Stimulated activated CD8-positive, alpha-beta memory T cell treated with anti-CD3 and anti-CD28 coated beads, Interleukin-12 subunit alpha, Interleukin-12 subunit beta, amount 100 ng/mL, for 24 hours (primary cell): ENCODE measurements at regions not wholly inside any gene's neighbourhood (a gene's known extent, or its start where the extent isn't known, plus 50 kb on each side); places are given as distances from the start of the nearest gene placed in this dataset.
"Not testable (repeated sequence)": the region's sequence is repeated elsewhere in the genome, so short reads cannot be mapped to it uniquely, and the experiment has no call there.

ENCODE experiments used
- DNase-seq: peaks from one replicate; pipeline ENCODE4 v3.0.0-alpha.2; 2020; ENCODE audit errors: extremely low read depth

DNA sequence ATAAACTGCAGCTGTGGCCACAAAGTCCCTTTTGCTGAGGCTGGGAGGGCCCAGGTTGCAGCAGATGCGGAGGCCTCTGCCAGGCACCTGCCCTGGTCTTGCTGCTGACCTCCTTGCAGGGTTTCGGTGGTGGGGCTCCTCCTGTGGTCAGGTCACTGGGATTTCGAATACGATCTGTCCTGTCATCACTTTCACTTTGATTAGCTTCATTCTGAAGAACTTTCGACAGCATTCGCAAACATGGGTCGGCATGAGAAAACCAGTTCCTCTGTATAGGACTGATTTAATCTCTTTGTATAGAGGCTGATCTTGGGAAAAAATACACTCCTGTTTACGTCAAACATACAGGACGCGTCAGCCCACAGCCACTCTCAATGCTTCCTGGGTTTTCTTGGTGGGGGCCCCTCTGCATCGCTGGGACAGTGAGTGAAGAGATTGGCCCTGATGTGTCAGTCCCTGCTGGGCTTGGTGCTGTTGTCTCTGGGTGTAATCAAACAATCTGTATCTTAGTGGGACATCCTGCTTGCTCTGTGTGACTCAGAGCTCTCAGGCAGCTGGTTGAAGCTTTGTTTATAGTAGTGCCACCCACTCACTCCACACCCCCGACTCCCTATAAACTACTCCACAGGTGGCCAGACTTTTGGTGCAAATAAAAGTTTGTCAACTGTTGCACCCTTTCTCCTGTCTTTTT is 209.4 kb upstream of the CXCR4 start:
- peak; percentile 51 for DNase-seq

DNA sequence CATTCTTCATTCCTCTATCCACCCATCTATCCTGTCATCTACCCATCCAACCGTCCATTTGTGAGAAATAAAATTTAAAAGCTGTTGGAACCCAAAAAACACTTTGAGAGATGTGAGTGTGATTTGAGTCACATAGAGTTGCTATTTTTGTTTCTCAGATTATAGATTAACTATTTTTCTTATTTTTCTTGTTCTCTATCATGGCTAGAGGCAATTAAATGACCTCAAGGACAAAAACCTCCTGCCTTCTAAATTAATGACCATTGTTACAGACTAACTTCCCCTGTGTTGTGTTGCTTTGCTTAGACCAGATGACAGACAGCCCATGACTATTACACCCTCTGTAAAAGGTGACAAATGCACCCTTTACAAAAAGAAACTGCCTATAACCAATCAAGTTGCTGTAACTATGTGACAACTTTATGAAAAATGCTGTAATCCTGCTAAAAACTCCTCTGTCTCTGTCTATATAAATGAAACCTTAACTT is 207.9 kb upstream of the CXCR4 start:
- no peak for DNase-seq

DNA sequence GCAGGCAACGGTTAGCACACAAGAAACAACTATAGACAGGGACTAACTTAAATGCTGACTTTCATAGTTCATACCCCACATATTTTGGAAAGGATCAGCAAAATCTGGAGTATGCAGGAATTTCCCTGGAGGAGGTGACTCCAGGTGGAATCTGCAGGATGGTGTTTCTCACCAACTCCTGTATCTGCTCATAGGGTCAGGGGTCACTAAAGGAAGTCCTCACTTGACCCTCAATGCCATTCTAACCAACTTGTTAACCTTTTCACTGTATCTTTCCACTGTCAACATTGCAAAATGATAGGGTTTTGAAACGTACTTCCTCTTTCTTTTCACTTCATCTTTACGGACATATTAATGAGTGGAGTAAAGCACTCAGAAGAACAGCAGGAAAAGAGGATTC is 207.0 kb upstream of the CXCR4 start:
- DNase-seq = no peak

DNA sequence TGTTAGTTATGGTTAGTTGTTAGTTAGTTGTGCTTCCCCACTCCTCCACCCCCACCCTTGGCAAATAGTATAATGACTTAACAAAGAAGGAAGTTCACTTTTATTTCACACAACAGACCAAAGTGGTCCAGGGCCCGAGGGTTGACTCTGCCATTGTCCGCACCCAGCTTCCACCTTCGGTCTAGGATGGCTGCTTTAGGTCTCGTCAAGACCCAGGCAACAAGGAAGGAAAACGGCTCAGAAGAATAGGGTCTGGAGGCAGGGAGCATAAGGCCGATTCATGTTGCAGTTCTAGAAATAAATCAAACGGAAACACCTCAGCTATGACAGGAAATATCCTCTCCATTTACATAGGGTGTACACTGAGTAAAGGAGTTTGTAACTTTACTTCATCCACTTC is 206.0 kb upstream of the CXCR4 start:
- DNase-seq = no peak

DNA sequence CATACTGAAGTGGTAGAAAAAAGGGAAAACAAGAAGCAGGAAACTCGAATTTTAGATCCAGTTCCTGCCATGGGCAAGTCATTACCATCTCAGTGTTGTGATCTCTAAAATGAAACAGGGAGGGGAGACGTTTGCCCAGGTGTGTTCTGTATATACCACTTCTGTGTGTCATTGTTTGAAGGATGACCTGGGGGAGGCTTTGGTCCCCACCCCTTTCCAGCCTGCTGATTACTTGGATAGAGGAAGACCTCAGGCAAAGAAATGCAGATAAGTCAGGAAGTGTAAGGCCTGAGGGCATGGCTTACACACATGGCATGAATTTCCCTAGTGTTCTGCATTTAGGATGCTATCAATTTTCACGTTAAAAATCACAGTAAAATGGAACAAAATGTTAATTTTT is 205.2 kb upstream of the CXCR4 start:
- no peak for DNase-seq

DNA sequence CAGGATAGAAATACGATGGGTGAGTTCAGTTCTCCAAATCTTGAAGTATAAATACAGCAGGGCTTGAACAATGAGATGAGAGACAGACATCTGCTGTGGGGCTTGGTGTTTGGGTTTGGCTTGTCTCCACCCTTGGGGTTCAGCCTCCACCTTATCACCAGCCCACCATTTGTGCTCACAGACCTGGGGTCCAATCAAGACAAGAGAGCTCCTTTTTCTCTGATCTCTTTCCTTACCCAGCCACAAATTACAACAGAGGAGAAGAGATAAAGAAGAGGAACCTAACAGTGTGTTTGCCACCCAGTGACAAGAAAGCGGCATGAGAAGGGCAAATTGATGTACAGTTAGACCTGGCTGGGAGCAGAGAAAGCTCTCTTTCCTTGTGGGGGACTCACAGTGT is 204.5 kb upstream of the CXCR4 start:
- no peak for DNase-seq

DNA sequence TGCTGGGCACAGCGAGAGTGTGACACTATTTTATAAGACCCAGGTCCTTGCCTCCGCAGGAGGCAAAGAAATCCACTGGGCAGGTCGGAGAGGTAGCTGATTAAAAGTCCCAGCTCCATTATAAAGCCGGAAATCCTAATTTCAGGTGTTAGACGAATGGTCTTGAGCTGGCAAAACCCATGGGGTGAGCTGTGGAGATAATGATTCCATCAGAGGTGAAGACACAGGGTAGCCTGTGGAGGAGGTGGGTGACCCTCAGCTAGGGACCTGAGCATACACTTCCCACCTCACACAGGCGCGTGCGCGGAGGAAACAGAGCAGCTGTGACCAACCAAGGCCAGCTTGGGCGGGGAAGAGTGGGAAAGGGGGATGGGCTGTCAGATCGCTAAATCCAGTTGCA is 201.7 kb upstream of the CXCR4 start:
- DNase-seq = no peak

DNA sequence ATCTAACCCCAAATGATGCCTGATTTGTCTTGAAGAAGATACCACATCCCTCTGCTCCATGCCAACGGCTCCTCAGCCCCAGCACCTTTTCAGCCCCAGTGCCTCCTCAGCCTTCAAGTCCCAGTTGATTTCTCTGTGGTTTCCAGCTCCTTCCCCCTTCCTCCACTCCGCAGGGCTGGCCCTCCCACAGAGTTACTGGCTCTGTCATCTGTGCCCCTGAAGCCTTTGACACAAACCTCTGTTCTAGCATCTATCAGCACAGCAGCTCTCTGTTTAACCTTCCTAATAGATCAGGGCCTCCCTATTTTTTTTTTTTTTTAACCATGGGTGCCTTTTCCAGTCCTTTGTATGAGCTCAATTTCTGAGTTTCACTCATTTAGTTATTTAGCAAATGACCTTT is 201.3 kb upstream of the CXCR4 start:
- no peak for DNase-seq

DNA sequence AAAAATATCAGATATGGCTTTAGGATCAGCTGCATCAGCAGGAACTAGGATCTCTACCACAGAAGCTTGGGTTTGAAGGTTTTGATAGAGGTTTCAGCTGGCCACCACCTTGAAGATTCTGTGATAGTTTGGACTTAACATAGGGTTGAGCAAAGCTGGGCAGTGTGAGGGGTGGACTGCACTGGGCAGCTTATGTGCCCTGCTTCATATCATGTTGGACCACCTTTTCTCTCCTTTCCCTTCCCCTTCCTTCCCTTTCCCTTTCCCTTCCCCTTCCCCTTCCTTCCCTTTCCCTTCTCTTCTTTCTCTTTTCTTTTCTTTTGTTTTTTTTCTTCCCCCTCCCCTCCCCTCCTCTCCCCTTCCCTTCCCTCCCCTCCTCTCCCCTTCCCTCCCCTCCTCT is 196.3 kb upstream of the CXCR4 start:
- no peak for DNase-seq

DNA sequence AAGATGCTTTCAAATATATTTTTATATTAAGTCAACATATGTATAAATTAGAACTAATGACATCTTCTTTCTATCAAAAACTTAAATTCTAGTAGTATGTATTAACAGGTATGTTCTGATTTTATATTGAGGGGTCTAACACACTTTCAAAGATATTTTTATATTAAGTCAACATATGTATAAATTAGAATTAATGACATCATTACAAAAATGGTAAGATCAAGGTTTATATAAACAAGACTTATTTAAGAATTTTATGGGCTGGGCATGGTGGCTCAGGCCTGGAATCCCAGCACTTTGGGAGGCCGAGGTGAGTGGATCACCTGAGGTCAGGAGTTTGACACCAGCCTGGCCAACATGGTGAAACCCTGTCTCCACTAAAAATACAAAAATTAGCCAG is 194.6 kb upstream of the CXCR4 start:
- DNase-seq = not testable (repeated sequence)

DNA sequence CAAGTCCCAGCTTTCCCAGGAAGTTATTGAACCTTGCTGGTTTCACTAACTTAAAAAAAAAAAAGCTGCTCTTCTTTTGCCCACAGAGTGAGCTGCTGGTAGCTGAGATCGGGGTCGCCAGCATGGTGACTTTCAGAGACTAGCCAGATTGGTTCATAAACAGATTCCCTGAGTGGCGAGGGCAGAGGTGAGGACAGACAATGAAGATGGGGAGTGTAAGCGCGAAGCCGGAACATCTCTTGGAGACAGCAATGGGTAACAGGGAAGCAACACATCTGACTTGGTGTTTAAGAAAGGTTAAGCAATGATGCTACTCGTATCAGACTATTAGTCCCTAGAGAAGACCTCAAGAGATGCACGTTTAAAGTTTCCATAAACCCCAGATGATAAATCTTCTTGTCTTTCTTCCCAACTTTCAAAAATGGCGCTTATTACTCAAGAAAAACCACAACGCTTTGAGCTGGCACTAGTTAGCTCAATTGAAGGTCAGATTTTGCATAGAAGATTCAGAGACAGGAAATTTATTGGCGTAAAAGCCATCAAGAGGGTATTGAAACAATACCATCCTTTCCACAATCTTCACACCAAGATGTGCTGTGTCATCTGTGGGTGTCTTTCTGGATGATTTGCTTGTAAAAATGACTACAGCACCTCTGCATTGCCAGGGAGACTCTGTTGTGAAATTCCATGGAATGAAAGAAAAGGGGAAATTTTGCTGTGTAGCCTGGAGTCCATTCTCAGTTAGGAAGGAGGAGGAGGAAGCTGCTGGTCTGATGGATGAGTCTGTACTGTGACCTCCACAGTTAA is 193.1 kb upstream of the CXCR4 start:
- DNase-seq = no peak

DNA sequence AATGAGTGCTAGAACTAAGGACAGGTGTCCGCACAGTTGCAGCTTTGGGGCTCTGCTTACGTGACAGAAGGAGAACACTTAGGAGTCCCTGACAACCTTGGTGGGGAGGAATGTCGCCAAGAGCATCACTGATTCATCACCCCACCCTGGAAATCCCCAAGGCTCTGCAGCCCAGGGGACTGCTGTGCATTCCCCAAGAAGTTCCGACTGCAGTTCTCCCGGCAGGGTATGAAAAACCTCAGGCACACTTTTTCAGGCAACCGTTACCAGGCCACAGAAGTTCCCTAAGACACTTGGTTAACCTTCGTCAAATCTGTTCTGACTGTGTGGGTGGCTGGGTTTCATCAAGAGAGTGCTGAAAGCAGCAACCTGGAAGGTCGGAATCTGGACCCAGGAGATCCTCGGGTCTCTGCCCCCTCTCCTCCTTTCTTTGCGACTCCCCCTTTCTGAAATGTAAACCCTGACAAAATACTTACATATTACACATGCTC is 192.1 kb upstream of the CXCR4 start:
- DNase-seq = no peak

DNA sequence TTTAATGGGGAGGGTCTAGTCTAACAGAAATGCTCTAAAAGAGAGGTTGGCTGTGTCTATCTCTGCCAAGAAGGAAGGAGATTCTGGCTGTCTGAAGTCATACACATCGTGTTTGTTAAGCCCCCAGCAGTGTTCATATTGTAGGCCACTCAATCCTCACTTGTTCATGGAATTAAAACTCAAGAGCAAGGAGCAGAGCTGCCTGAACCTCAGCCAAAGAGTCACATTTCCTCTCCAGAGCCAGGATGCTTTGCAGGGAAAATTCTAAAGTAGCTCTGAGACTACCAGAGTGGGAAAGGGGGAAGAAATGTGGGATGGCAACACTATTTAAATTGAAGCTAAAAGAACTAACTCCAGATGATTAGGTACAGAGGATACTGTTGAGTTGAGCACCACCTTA is 190.7 kb upstream of the CXCR4 start:
- no peak for DNase-seq

DNA sequence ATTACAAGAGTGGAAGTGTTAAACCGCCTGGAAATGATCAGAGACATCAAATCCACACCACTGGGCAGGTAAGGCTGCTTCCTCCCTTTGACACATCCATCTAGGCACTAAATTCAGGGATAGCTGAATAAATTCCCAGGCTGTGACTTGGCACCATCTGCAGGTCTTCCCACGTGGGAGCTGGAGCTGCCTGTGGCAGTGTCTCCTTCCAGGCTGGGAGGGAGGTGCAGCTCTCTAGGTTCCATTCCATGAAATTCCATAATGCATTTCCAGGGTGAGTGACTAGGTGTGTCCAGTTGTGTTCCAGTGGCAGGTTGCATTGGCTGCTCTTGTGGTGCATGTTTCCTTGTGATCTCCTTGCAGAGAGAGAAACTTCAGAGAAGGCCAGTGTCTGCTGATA is 188.9 kb upstream of the CXCR4 start:
- DNase-seq = no peak

DNA sequence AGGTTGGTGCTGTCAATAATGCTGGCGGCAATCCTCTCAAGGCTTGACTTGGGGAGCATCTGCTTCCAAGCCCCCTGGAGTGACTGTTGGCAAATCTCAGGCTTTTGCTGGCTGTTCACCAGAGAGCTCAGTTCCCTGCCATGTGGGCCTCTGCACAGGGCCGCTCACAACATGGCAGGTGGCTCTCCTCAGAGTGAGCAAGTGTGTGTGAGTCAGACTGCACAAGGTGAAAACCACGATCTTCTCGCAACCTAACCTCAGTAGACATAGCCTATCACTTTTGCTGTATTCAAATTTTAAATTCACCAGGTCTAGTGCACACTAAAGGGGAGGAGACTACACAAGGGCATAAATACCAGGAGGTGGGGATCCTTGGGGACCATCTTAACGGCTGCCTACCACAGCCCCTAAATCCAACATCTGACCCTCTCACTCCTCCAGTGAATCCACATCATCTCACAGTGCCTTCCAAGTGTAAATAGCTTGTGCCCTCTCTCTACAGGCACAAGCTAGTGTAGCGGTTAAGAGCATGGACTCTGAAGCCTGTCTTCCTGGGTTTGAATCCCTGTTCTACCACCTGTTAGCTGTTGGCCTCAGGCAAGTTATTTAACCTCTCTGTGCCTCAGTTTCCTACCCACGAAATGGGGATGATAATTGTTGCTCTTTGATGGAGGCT is 187.7 kb upstream of the CXCR4 start:
- peak; percentile 48 for DNase-seq

DNA sequence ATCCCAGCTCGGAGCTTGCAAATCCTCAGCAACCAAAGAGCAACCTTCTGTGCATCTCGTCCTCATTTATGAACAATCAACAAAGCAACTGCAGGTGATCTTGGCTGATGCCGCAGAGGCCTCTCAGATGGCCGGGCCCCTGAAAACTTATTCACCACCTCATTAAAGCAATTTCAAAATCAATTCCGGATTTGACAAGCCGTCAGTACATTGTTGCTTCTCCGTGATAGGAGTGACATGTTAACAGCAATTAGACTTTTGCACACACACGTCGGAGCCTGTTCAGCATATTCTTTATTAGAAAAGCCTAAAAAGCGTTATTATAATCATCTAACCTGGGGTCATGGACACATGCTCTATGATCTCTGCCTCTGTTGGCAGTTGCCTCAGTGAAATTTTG is 183.1 kb upstream of the CXCR4 start:
- no peak for DNase-seq

DNA sequence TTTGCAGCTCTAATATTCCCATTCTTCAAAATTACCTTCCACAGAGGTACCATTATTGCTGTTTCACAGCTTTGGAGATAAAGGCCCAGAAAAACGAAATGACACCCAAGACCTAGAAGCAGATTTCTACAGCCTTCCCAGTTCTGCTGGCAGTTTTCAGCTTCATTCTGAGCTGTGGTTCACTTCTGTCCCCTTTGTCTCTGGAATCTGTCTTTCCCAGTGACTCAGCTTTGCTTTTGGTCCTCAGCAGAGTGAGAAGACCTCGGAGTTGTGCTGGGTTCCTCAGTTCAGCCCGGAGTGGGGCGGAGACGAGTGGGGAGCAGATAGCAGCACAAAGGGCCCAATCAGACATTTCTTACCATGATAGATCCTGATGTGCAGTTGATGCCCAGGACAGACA is 180.7 kb upstream of the CXCR4 start:
- DNase-seq = no peak

DNA sequence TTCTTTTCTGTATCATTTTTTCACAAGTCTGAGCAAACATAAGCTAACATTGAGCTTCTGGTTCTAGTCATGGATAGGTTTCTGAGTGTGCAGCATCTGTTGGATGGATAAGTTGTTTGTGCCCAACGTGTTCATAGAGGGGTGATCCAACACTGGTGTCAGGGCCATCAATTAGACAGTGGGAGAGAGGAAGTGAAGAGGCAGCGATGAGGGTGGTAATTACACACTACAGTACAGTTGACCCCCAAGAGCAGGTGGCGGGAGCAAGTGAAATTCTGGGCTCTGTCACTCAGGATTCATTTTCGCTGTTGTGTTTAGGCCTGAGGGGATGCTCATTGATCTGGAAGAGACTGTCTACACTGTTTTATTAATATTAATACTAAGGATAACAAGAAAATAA is 180.0 kb upstream of the CXCR4 start:
- DNase-seq = no peak

DNA sequence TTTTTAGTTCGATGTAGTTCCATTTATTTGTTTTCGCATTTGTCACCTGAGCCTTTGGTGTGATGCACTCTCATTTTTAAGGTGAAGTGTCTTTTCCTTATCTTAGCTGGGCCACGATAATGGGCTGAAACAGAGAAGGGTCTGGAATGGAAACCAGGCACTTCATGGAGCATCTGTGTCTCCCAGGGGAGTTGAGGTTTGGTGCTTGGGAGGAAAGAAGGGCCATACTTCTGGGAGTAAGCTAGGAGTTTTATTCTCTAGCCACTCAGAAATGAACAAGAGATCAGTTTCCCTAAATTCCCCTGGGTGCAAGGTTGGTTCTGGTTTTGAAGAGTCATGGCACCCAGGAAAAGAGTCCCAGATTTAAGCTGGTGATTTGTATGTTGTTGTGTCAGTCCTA is 179.4 kb upstream of the CXCR4 start:
- no peak for DNase-seq

DNA sequence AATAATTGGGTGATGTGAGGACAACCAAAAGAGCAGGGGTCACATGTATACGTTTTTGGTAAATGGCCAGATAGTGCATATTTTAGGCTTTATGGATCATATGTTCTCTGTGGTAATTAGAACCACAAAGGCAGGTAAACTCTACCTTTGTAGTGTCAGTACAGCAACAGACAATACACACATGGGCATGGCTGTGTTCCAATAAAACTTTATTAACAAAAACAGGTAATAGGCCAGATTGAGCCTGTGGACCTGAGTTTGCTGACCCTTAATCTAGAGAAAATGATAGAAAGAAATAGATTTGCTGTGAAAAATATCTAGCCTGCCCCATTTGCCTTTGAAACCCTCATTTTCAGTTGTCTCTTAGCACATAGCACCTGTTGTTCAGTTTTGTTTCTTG is 177.2 kb upstream of the CXCR4 start:
- no peak for DNase-seq

DNA sequence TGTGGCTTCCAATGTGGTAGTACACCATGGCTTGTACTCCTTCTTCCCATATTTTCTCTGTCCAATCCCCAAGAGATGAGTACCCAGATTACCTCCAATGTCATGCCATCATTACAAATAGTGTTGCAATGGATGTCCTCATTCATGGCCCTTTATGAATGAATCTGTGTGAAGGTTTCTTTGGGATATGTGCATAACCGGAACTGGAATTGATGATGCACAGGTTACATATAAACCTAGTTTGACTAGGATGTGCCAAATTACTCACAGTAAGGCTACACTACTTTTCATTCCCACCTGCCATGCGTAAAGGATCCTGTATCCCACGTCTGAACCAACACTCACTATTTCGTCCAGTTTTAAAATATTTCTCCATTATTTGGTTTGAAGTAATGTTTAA is 173.9 kb upstream of the CXCR4 start:
- no peak for DNase-seq

DNA sequence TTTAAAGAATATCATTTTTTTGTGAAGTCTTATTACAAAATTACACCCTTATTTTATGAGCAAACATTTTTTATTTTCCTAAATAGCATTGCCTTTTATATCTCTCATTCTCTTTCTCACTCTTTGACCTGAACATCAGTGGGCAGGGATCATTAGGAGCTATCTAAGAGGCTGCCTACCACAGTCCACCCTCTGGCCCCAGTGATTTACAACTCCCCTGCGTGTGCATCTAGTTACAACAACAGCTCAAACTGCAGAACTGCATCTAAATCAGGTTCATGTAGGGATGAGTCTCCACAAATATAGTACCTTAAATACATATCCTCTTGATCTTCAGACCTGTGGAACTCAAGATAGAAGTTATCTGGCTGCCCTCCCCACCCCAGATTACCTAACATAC is 172.4 kb upstream of the CXCR4 start:
- DNase-seq = no peak

DNA sequence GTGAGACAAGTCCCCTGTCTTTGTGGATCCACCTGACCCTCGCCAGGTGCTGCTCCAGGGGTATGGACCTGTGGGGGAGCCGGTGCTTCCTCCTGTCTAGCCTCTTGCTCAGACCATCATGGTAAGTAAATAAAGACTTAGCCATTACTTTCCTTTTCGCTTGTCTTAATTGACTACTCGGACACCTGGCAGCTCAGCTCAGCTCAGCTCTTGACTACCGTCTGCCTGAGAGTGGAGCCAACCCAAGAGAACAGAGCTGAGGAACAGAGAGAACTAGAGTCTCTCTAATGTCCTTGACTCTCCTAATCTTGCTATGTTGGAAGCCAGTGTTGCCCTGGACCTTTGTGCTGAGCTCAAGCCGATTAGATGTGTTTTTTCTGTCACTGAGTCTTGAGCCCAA is 170.3 kb upstream of the CXCR4 start:
- no peak for DNase-seq
